DLD1 (cell line): ENCODE measurements at regions not wholly inside any gene's neighbourhood (a gene's known extent, or its start where the extent isn't known, plus 50 kb on each side); places are given as distances from the start of the nearest gene placed in this dataset.
"Not testable (repeated sequence)": the region's sequence is repeated elsewhere in the genome, so short reads cannot be mapped to it uniquely, and the experiment has no call there.

Source experiments
- in situ Hi-C: cut with HindIII; loops from 2 replicates; pipeline ENCODE4 v1.10.0; 2017; ENCODE audit warnings: low sequenced_read_pairs

DNA sequence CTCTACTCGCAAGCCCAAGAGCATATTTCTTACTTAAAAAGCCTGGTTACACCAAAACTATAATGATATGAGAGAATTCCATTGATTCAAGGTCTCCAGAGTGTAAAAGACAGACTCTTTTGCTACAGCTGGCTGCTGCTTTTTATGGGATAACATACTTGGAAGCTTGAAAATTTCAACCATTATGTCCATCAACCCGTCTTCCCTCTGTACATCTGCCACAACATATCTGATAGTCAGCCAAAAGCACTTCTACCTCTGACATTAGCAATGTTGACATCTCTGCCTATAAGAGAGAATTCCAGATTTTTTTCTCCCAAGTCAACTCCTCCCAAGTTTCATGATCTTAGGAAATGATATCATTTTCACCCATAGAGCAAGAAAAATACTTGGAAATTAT is 54.4 kb upstream of the IQCM start:
- in situ Hi-C loops, result no loop called here

DNA sequence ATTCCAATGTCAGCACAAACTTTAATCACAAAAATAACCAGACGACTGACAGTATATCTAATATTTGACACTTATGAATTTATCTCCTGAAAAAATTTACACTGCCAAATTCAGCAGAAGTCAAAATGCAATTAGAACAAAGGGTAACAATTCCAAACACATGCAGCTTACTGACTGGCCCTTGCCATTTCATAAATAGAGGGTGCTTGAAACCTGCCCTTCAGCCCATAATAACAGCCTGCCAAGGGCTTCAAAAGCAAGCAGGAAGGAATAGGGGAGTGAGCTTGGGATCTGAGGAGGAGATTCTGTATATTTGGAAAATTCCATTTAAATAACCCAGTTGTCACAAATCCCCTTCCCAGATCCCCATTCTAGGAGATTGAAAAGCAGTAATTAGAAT is 66.1 kb upstream of the IQCM start:
- in situ Hi-C loops, result no loop called here

DNA sequence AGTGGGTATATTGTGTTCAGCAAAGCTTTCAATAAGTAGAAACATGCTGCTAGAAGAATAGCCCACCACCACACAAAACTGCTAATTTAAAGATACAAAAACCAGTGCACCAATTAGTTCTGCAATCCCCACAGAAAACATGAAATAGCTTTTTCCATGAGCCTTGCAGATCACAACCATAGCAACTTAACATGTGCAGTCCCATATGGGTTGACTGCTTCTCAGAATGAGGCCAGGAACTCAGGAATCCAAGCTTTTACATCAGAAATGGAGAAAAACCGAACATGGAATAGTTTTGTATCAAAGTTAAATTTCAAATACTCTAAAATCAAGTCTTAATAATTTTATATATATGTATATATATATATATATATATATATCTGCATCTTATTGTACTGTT is 66.6 kb upstream of the IQCM start:
- in situ Hi-C loops, result no loop called here

DNA sequence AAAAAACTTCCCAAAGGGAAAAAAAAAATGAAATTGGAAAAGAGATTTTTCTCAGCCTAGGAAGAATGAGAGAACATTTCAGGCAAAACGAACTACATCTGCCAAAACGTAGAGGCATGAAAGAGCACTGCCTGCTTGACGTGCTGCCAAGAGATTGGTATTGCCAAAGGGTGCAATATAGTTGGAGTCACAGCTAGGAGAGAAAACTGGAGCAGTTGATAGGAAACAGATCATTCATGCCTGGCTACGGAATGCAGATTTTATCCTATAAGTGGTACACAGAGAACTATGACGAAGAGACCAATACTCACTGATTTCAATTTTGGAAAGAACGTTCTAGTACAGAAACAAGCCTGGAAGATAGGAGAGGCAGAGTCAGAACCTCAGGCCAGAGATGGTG is 68.4 kb upstream of the IQCM start:
- in situ Hi-C loops, result no loop called here

DNA sequence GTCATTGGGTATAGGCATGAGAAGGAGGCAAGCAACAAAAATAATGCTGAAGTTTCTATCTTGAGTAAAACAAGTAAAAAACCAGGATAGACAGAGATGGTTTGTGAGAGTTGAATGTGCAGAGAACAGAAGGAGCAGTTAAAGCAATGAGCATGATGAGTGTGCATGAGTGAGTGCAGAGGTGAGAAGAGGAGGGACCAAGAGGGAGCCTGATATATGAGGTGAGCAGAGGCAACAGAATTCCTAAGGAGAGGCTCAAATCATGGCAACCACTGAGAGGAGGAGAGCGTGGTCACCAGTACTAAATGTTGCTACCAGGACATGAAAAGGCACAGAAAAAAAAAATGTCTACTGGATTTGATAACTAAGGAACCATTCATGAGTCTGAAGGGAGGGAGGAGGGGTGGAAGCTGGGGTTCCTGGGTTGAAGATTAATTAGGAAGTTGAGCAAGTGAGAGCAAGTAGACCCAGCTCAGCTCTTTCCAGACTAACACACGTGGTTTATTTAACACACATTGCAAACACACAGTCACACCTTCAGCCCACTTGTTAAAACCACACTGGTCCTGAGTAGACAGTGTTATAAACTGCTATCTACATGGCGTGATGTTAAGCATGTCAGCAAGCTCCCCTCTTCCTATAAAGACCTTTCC is 69.0 kb upstream of the IQCM start:
- in situ Hi-C loops, result no loop called here

DNA sequence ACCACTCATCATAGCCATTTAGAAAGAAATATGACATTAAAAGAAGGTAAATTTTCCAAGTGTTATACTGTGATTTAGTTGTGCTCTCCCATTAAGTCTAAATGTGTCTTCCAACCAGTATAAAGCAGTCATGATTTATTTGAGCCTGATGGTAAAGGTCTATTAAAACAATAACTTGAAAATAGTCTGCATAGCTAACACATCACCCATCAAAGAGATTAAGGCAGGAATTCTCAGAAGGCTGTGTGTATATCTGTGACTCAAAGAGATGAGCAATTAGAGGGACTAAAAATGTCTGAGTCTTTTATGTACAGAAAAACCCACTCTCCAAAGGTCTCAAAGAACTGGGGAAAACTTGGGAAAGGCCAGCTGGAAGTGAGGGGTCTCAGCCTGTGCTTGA is 70.3 kb upstream of the IQCM start:
- in situ Hi-C loops, result no loop called here

DNA sequence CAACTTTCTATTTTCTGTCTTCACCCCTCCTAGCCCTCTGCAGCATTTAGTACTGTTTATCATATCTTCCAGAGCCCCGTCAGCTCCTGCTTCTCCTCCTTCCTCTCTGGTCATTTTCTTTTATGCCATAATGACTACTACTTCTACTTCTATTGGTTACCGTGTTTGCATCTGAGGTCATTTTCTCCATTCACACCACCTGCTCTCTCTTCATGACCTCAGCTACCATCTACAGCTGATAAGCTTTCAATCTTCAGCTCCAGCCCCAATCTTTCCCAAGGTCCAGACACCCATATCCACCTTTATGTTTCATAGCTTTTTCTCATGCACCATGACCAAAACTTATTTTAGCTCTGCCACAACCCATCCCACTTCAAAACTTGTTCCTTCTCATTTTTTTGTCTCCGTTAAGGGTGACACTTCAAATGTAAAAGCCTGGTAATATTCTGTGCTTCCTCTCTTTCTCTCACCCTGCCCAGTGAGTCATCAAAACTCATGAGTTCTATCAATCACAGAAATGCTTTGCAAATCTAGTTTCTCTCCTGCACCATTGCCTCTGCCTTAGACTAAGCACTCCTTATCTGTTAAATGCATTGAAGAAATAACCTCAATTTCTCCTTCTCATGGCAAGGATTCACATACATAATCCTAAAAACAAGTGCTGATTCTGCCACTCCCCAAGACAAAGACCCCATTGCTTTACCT is 71.3 kb upstream of the IQCM start:
- in situ Hi-C loops, result no loop called here

DNA sequence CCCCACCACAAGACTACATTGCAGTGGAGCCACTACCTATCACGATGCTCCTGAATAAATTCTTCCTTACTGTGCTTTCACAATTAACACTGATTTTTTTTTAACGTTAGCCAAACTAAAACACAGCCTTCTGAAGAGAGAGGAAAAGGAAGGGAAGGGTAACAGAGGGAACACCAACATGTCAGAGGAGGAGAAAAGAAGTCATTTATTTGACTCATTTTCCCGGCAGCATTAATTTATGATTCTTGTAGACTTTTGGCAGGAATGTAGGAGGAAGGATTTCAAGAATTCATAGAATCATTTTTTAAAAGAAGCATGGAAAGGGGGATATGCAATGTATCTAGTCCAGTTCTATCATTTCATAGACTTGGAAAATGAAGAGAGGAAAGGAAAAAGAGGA is 74.3 kb upstream of the IQCM start:
- in situ Hi-C loops, result no loop called here

DNA sequence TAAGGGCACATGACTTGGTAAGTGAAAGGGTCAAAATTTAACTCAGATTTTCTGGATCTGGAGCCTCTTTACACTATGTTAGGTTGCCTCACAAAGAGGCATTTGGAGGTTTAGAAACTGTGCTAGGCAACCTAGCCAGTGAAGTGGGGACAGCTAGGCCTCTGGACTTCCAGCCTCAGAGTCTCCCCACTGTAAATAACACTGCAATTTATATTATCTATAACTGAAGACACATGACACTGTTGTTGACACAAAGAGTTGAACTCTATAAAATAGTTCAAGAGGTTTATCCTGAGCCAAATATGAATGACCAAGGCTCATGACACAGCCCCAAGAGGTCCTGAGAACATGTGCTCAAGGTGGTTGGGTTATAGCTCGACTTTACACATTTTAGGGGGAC is 74.9 kb upstream of the IQCM start:
- in situ Hi-C loops, result no loop called here

DNA sequence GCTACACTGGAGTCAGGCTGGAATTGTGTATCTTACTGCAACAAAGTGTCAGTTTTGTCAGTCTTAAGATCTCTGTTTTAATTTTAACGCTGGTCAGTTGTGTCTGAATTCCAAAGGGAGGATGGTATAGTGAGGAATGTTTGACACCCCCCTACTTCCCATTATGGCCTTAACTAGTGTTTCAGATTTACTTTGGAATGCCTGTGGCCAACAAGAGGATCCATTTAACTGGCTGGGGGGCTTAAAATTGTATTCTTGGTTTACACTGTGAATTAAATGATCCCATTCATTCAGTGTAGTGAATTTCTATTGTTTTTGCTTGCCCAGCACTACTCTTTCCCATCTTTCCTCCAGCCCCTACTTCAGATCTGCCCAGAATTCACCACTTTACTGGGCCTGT is 75.8 kb upstream of the IQCM start:
- in situ Hi-C loops, result no loop called here

DNA sequence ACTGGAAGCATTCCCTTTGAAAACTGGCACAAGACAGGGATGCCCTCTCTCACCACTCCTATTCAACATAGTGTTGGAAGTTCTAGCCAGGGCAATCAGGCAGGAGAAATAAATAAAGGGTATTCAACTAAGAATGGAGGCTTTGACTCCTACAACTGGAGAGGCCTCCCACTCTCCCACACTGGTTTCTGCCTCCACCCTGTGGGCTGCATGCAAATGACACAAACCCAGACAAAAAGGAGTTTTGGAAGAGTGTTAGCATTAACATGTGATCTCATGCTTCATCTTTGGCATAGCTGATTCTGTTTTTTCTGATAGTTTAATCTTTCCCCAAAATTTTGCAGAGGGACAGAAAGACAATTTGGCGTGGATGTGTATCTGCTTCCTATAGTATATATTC is 80.8 kb upstream of the IQCM start:
- in situ Hi-C loops, result no loop called here

DNA sequence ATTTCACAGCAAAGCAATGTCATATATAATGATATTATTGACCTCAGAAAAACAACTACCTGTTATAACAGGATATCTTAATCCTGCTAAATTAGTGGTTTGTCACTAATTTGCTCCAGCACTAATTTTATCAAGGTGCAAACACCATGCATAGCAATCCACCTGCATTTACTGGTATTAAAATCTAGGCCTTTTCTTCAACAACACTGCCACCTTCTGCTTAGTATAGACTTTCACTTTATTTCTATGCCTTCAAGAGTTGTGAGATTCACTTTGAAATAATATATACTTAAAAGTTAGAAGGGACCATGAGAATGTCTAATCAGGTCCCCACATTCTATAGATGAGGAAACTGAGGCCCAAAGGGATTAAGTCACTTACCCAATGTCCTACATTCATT is 82.1 kb upstream of the IQCM start:
- in situ Hi-C loops, result no loop called here

DNA sequence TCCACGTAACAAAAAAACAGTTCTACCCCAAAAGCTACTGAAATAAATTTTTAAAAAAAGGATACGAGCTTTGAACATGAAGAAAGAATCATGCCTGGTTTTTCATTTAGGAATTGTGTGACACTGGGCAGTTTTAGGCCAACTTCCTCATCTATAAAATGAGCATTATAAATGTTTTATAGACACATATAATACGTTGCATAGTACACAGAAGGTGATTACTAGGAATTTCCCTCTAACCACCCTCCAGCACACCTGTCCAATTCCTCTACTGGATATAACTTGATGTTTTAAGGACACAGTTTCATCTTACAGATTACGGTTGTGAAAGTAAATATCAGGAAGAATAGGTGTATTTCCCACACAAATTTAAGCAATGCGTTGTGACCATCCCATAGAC is 85.5 kb upstream of the IQCM start:
- in situ Hi-C loops, result no loop called here

DNA sequence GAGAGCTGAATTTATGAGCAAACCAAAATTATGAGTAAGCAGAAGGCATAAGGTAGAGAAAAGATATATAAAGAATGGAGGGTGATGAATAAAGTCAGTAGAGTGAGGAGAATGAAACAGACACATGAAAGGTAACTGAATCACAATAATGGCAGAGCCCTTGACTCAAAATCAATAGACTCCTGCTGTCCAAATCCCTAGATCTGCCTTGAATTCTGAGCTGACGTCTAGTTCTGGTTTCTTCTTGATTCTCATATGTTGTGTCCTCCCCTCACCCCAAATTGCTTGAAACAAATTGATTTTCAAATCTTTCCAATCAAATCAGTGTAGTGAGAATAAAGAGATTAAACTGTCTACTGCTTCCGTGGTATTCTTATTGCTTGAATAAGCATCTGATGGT is 86.6 kb upstream of the IQCM start:
- in situ Hi-C loops, result no loop called here

DNA sequence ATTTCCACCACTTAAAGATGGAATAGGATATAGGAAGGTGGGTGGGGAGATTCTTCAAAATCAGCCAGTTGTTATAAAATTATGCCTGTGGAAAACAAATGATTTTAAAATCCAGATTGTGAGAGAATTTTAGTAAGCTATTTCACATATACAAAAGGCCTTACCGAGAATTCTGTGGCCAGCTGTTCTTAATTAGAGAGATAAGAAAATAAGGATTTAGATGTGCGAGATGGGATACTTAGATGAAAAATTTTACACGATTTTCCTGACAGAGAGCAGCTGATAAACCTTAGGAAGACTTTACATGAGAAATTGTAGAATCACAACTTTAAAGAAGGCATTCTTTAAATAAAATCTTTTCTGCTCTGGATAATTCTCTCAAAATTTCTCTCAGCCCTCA is 94.5 kb upstream of the IQCM start:
- in situ Hi-C loops, result no loop called here

DNA sequence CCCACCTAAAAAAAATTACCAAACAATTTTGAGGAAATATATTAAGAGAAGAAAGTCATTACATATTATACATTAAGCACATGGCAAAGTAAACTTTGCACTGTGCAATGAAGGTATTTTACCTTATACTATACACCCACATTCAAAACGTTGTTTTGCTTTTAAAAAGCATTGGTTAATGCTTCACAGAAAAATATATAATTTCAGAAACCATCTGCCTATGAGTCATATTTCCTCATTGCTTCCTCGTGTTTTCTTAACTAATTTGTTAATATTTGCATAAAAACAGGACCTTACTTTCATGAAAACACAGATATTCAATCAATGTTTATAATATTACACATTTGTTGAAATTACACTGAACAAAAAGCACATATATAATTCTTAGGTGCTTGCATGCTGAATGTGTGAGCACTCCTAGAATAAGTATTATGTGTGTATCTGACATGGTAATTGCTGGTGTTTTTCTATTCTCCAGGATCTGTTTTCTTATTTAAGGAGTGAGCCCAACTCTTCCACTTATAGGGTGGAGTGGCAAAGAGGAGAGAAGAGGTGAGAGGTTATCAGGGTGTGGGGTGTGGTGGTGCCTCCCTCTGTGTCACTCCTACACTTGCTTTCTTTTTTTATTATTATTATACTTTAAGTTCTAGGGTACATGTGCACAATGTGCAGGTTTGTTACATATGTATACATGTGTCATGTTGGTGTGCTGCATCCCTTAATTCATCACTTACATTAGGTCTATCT is 95.1 kb upstream of the IQCM start:
- in situ Hi-C loops, result no loop called here

DNA sequence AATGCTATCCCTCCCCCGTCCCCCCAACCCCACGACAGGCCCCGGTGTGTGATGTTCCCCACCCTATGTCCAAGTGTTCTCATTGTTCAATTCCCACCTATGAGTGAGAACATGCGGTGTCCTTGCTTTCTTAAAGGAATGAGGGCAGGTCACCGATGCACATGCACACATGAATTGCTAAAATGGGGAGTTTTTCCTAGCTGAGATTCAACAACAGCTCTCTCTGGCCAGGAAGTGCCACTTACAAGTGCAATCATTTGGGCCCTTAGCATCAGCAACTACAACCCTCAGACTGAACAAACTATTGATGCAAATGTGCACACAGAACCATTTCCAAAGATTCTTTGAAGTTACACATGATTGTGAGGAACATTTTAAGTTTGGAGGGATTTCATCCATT is 95.7 kb upstream of the IQCM start:
- in situ Hi-C loops, result no loop called here

DNA sequence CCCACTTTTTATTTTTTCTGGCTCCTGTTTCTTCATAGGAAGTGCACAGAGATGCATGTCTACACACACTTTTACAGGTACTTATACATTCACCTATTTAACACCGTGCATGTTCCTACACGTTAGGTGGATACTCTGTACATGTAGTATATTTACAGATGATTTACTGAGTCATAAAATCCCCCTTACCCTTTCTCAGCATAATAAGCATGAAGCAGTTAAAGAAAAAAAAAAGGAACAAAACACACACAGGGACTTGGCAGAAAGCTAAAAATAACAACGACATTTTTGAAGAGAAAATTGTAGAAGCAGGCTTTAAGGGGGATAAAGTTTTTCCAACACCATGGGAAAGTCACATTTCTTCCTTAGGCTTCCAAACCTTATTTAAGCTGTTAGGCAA is 96.4 kb upstream of the IQCM start:
- in situ Hi-C loops, result no loop called here

DNA sequence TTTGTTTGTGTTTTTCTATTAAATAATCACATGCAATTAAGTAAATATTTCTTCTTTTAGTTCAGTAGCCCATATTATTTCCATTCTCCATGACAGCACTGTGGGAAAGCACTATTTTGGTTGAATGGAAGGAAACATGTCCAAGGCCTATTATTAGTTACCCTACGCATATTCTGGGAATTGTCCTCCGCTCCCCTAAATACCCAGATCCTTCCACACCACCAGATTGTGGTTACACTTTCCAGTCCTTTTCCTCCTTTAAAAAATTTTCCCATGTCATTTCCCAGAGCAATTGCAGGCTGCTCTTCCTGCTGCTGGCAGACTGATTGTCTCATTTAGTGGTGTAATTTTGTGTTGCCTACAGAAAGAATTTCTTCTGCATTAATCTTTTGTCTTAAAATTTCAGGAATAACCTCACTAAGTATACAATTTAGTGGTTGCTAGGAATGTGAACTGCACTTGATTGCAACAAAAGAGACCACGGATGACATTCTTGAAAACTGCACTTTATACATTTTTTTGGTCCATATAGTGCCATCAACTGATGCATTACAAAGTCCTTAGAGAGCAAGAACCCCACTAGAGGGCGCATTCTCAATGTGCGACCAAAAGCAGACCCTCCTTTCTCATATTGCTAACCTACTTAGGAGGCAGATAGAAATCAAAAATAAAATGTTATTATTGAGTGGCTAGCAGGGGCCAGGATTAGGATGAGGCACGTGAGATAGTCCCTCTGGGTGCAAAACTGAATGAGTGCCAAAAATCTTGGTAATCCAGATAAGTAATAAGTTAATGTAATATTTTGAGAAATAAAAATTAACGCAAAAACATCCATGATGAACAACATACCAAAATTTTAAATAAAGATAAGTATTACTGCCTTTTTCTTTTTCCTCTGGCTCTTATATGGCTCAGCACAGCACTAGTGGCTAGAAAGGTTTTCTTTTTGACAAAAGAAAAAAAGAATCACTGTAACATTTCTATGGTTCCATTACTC is 98.8 kb upstream of the IQCM start:
- in situ Hi-C loops, result no loop called here

DNA sequence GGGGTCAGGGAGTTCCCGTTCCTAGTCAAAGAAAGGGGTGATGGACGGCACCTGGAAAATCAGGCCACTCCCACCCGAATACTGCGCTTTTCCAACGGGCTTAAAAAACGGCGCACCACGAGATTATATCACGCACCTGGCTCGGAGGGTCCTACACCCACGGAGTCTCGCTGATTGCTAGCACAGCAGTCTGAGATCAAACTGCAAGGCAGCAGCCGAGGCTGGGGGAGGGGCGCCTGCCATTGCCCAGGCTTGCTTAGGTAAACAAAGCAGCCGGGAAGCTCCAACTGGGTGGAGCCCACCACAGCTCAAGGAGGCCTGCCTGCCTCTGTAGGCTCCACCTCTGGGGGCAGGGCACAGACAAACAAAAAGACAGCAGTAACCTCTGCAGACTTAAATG is 100.1 kb upstream of the IQCM start:
- in situ Hi-C loops, result not testable (repeated sequence)

DNA sequence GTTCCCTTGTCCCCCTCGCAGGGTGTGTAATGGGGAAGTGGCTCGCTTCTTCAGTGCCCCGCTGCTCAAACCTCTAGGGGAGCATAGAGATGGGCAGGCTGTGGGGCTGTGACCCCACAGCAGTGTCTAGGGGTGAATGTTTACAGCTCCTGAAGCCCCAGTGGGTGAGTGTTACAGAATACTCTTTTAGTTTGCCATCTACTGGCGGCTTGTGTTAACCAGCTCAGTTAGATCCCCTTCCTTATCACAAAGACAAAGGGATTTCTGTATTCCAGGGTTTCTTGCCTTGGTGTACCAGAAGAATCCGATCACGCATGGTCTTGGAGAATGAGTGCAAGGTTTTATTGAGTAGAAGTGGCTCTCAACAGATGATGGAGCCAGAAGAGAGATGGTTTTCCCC is 108.1 kb upstream of the IQCM start:
- in situ Hi-C loops, result no loop called here
